ENCODE measurements at regions not wholly inside any gene's neighbourhood (a gene's known extent, or its start where the extent isn't known, plus 50 kb on each side); places are given as distances from the start of the nearest gene placed in this dataset.

- Histone ChIP-seq H3K4me3 (no peak overlapping the region), H3K27me3 (no peaks in the 10 kb centered on the region), H3K9me3 (no peaks in the 10 kb centered on the region), H3K4me1 (no peaks in the 10 kb centered on the region), H3K36me3 (no peaks in the 10 kb centered on the region), H3K27ac (no peak overlapping the region)
- TF ChIP-seq, protein P1, sequence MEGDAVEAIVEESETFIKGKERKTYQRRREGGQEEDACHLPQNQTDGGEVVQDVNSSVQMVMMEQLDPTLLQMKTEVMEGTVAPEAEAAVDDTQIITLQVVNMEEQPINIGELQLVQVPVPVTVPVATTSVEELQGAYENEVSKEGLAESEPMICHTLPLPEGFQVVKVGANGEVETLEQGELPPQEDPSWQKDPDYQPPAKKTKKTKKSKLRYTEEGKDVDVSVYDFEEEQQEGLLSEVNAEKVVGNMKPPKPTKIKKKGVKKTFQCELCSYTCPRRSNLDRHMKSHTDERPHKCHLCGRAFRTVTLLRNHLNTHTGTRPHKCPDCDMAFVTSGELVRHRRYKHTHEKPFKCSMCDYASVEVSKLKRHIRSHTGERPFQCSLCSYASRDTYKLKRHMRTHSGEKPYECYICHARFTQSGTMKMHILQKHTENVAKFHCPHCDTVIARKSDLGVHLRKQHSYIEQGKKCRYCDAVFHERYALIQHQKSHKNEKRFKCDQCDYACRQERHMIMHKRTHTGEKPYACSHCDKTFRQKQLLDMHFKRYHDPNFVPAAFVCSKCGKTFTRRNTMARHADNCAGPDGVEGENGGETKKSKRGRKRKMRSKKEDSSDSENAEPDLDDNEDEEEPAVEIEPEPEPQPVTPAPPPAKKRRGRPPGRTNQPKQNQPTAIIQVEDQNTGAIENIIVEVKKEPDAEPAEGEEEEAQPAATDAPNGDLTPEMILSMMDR (IDR thresholded peaks at IDR 0.05), result no peak
- intact Hi-C loops (cut with DNase I), result no loop called here
- ATAC-seq (no peak), DNase-seq (no peak)
Measured at GRCh38 chr3:135621184-135621920, 344.2 kb upstream of the PPP2R3A start.

- intact Hi-C loops (cut with DNase I), result no loop called here
- no peak overlapping the region for H3K27ac ChIP-seq
- no peak for DNase-seq
Measured at GRCh38 chr3:135622215-135622614, 343.3 kb upstream of the PPP2R3A start.

GRCh38 chr3:135622656-135623055 lies 342.9 kb upstream of the PPP2R3A start:
- H3K27me3 ChIP-seq, result no peaks in the 10 kb centered on the region
- no peaks in the 10 kb centered on the region for H3K4me1 ChIP-seq
- no peak overlapping the region for H3K27ac ChIP-seq
- H3K9me3 ChIP-seq, result no peaks in the 10 kb centered on the region
- no peaks in the 10 kb centered on the region for H3K36me3 ChIP-seq
- DNase-seq (no peak), ATAC-seq (no peak)
- no peak overlapping the region for H3K4me3 ChIP-seq
- intact Hi-C loops (cut with DNase I), result no loop called here
- TF ChIP-seq, protein P1 (IDR thresholded peaks at IDR 0.05), result no peak

More at GRCh38 chr3:135622215-135622614, 343.3 kb upstream of the PPP2R3A start:
- no peak overlapping the region for H3K4me3 ChIP-seq
- H3K27me3 ChIP-seq, result no peaks in the 10 kb centered on the region
- H3K36me3 ChIP-seq, result no peaks in the 10 kb centered on the region
- TF ChIP-seq, protein P1 (IDR thresholded peaks at IDR 0.05), result no peak
- no peaks in the 10 kb centered on the region for H3K4me1 ChIP-seq
- no peak for ATAC-seq
- no peaks in the 10 kb centered on the region for H3K9me3 ChIP-seq

DNA sequence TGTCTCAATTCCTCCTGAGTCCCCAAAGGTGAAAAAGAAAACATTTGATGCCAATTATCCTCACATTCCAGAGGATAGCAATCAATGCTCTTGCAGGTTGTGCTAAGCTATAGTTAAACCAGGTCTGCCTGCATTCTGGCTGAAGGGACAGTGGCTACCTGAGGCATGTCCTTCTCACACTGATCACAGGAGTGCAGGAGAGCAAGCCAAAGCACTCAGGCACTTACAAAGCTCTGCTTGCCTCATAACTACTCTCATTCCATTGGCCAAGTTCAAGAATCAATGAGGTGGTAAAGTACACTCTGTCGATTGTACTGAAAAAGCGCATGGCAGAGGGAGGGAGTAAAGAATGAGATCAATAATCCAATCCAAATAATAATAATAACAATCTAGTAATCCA lies 342.0 kb upstream of the PPP2R3A start:
- Histone ChIP-seq H3K27me3 (no peaks in the 10 kb centered on the region), H3K36me3 (no peaks in the 10 kb centered on the region), H3K27ac (no peak overlapping the region), H3K4me1 (no peaks in the 10 kb centered on the region), H3K4me3 (no peak overlapping the region), H3K9me3 (no peaks in the 10 kb centered on the region)
- no peak for DNase-seq
- no peak for ATAC-seq
- intact Hi-C loops (cut with DNase I), result no loop called here
- TF ChIP-seq, protein P1 (IDR thresholded peaks at IDR 0.05), result no peak

DNA sequence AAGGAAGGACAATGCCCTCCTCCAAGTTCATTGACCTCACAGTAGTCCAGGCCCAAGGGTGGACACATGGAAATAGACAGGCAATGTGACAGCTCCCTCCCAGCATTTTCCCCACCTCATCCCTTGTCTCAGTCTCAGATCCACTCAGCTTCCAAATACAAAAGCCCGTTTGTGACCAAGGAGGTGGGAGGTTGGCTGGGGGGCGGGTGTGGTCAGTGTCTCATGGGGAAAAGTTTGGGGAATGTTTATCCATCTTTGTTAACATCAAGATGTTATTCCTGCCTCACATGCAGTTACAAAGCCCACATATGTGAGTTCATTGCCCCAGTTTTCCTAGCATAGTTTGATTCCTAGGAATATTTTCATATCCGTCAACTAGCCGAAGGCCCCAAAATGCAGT lies 338.5 kb upstream of the PPP2R3A start:
- no peak overlapping the region for H3K27ac ChIP-seq
- no peaks in the 10 kb centered on the region for H3K4me1 ChIP-seq
- intact Hi-C loops (cut with DNase I), result no loop called here
- TF ChIP-seq, protein P1 (IDR thresholded peaks at IDR 0.05), result no peak
- no peaks in the 10 kb centered on the region for H3K36me3 ChIP-seq
- ATAC-seq, result no peak
- H3K9me3 ChIP-seq, result no peaks in the 10 kb centered on the region
- H3K27me3 ChIP-seq, result no peaks in the 10 kb centered on the region
- no peak overlapping the region for H3K4me3 ChIP-seq
- DNase-seq, result no peak
